SK-N-MC (cell line): ENCODE measurements at regions not wholly inside any gene's neighbourhood (a gene's known extent, or its start where the extent isn't known, plus 50 kb on each side); places are given as distances from the start of the nearest gene placed in this dataset.

Experiments
- EZH2 ChIP-seq: fragments of 200-600 bp; sonication (generic); IDR thresholded peaks from one replicate; pipeline ENCODE4 v1.6.1; 2017; ENCODE audit warnings: antibody characterized with exemption
- FOXP2 ChIP-seq: optimal IDR thresholded peaks from 2 replicates; pipeline ENCODE3; 2011; ENCODE audit warnings: mild to moderate bottlenecking, moderate library complexity; ENCODE audit not compliant: insufficient read depth; ENCODE audit errors: extremely low read length, control extremely low read depth
- POLR2AphosphoS5 ChIP-seq: IDR thresholded peaks from 2 replicates; pipeline ENCODE4 v1.6.1; 2012; ENCODE audit warnings: mild to moderate bottlenecking, low read depth, low read length, borderline replicate concordance

DNA sequence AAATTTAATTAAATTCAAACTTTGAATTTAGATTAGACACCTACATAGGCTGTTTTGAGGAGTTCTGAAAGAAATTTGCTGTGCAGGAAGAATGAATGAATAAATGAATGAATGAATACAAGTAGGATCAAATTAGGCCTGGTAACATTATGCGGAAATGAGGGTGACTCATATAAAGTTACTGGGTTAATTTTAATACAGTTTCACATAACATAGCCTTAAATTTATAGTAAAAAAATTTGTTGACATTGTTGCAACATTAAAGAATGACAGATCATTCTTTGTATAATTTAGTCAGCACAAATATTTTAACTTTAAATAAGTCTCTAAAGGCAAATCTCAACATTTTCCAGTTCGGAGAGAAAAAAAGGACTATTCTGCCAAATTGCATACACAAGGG is 1293.1 kb upstream of the SLC39A10 start:
- TF ChIP-seq EZH2 (no peak), POLR2AphosphoS5 (no peak), FOXP2 (no peak)
